ENCODE measurements at regions not wholly inside any gene's neighbourhood (a gene's known extent, or its start where the extent isn't known, plus 50 kb on each side); places are given as distances from the start of the nearest gene placed in this dataset.

DNA sequence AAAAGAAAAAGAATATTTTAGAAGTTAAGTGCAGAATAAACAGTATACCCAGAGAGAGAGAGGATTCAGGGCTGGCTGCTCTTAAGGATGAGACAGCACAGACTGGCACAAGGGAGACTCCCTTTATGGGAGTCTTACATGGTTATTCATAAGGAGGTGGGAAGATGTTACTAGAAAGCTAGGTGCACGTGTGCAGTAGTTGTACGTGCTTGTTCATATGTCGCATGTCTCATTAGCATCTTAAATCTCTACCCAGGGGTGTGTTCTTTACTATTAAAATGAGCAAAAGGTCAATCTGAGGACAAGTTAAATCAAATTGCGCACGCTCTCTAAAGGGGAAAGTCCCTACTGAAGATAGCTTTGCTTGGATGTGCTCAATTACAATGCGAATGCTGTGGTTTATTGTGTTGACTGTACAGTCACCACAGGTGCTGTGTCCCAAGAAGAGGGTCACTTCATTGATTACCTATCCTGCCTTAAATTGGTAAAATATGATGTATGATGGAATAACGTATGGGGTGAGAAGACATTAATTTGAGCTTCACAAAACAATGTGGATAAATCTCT is 368.0 kb upstream of the SPHKAP start:
- TF ChIP-seq, protein P1, sequence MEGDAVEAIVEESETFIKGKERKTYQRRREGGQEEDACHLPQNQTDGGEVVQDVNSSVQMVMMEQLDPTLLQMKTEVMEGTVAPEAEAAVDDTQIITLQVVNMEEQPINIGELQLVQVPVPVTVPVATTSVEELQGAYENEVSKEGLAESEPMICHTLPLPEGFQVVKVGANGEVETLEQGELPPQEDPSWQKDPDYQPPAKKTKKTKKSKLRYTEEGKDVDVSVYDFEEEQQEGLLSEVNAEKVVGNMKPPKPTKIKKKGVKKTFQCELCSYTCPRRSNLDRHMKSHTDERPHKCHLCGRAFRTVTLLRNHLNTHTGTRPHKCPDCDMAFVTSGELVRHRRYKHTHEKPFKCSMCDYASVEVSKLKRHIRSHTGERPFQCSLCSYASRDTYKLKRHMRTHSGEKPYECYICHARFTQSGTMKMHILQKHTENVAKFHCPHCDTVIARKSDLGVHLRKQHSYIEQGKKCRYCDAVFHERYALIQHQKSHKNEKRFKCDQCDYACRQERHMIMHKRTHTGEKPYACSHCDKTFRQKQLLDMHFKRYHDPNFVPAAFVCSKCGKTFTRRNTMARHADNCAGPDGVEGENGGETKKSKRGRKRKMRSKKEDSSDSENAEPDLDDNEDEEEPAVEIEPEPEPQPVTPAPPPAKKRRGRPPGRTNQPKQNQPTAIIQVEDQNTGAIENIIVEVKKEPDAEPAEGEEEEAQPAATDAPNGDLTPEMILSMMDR (IDR thresholded peaks at IDR 0.05; ENCODE audit: low read length, missing control alignments), result no peak
- no peak overlapping the region for H3K4me3 ChIP-seq (replicated peaks; ENCODE audit: low read depth, low read length)
- no peak for DNase-seq (ENCODE audit: low read depth)

DNA sequence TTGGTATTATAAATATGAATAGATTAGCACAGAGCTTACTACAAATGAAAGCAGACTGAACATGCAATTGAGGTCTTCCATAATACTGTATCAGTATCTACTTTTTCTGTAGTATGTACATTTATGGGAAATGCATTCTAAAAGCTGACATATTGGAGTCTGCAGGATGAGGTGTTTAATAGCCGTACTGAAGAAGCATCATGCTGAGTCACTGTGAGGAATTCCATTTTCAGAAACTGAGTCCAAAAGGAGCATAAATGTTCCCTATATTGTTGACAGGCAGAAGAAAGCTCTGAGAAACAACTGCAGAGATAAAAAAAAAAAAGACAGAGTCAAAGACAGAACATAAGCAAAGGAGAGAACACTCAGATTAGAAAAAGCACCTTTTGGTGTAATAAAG is 366.7 kb upstream of the SPHKAP start:
- peak; percentile 6 for DNase-seq (ENCODE audit: low read depth)

DNA sequence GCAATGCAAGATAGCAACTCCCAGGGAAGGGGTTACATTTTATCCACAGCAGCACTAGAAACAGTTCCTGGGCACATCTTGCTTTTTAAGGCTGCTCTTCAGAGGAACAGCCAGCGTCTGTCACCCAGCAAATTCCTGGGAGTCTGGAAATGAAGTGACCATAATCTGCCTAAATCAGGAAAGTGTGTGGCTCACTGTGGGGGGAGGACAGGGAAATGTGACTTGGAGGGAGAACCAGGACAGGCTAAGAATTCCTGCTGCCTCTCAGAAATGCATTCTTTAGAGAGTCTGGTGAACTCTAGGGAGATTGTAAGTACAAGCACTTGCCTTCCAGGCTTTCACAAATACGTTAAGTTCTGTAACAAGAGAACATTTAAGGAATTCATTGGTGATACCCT is 364.3 kb upstream of the SPHKAP start:
- H3K4me3 ChIP-seq (replicated peaks; ENCODE audit: low read depth, low read length), result no peak overlapping the region
- TF ChIP-seq, protein P1 (IDR thresholded peaks at IDR 0.05; ENCODE audit: low read length, missing control alignments), result no peak
- peak; percentile 8 for DNase-seq (ENCODE audit: low read depth)

More for the DNA sequence above, 366.7 kb upstream of the SPHKAP start:
- TF ChIP-seq, protein P1 (IDR thresholded peaks at IDR 0.05; ENCODE audit: low read length, missing control alignments), result no peak
- no peak overlapping the region for H3K4me3 ChIP-seq (replicated peaks; ENCODE audit: low read depth, low read length)

DNA sequence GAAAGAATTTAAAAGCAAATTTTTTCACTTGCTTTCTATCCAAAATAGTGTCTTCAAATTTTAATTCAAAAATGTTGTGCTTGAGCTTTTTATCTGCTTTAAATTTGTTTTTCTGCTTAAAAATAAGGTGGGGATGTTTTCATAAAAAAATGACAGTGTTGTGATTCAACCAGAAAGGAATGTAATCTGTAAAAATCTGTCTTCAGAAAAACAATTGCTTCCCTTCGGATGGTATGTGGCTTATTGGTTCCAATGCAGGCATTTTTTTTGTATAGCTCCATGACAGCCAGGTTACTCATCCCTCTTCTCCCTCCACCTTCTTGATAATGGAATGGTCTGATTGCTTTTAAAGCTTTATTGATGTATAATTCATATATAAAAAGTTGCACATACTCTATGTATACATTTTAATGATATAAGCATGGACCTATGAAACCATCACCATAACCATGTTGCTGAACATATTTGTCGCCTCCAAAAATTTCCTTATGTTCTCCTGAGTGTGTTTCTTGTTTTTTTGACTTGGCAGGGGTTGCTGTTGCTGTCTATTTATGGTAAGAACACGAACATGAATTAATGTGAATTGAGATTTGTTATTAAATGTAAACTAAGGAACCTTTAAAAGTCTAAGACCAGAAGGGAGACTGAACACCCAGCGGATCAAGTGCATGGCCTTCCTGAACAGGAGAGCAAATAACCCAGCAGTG is 363.7 kb upstream of the SPHKAP start:
- DNase-seq (ENCODE audit: low read depth), result peak; percentile 58
- TF ChIP-seq, protein P1 (IDR thresholded peaks at IDR 0.05; ENCODE audit: low read length, missing control alignments), result no peak
- H3K4me3 ChIP-seq (replicated peaks; ENCODE audit: low read depth, low read length), result no peak overlapping the region

DNA sequence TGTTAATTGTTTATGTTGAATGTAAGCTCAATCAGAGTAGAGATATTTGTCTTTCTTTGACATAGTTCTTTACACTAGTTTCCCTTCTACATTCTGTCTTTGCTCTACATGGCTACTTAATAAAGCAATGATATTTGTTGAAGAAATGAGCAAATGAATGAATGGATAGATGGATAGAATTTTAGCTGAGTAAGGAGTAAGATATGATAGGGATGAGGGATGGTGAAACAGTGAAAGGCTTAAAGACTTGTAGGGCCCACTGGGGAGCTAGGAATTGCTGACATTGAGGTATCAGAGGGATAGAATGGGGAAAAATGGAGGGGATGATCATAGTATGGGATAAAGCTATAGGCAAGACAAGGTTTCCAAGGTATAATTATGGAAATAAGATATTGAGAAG is 361.6 kb upstream of the SPHKAP start:
- TF ChIP-seq, protein P1 (IDR thresholded peaks at IDR 0.05; ENCODE audit: low read length, missing control alignments), result no peak
- no peak overlapping the region for H3K4me3 ChIP-seq (replicated peaks; ENCODE audit: low read depth, low read length)
- no peak for DNase-seq (ENCODE audit: low read depth)

DNA sequence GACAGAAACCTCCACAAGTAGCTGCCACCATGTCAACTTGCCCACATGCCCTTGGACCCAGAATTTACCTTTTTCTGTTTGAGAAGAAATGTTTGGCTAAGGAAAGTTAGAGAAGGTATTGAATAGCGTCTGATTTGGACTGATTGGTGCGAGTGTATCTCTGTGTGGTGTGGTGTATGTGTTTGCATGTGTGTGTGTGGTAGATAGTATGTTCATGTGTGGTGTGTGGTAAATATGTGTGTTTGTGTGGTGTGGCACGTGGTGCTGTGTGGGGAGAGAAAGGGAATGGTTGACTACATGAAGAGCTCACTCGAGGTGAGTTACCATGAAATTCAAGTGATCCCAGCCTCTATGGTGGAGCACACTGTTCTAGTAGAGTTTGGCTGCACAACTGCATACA is 360.8 kb upstream of the SPHKAP start:
- TF ChIP-seq, protein P1 (IDR thresholded peaks at IDR 0.05; ENCODE audit: low read length, missing control alignments), result no peak
- no peak for DNase-seq (ENCODE audit: low read depth)
- no peak overlapping the region for H3K4me3 ChIP-seq (replicated peaks; ENCODE audit: low read depth, low read length)

DNA sequence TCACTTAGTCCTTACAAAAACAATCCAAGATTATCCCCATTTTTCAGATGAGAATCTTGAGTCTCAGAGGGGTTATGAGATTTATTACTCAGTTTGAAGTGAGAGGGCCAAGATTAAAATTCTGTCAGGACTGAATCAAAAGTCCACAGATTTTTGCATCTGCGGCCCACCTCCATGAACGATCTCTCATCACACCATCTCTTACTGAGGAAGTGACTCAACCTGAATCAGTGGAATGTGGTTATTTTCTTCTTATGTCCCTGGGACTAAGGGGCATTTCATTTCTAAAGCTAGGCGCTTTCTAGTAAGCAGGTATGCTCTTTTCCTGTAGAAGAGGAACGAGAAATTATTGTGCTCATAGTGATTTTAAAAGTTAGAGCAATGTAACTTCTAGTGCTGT is 360.3 kb upstream of the SPHKAP start:
- DNase-seq (ENCODE audit: low read depth), result peak; percentile 18
- TF ChIP-seq, protein P1 (IDR thresholded peaks at IDR 0.05; ENCODE audit: low read length, missing control alignments), result no peak
- no peak overlapping the region for H3K4me3 ChIP-seq (replicated peaks; ENCODE audit: low read depth, low read length)

Measured in fibroblast of pulmonary artery (primary cell).